OCI-LY7 (cell line): ENCODE measurements at regions not wholly inside any gene's neighbourhood (a gene's known extent, or its start where the extent isn't known, plus 50 kb on each side); places are given as distances from the start of the nearest gene placed in this dataset.

Source experiments
- BruUV-seq: library from RNA; stranded (reverse); fragments of 400-500 nt; replicated peaks from 2 replicates; lab custom pipeline; 2021; lab: Mats Ljungman, UMichigan
- CTCF ChIA-PET: fragments of 300-600 bp; sonication (Branson Sonifier 250); formaldehyde crosslinking; loops from one replicate; lab custom pipeline; 2022; ENCODE audit warnings: antibody characterized with exemption; ENCODE audit not compliant: unreplicated experiment; lab: Charles Lee
- POLR2A ChIA-PET: fragments of 300-600 bp; sonication (Branson Sonifier 250); formaldehyde crosslinking; loops from one replicate; lab custom pipeline; 2022; ENCODE audit warnings: antibody characterized with exemption; lab: Charles Lee
- DNase-seq: peaks from one replicate; pipeline ENCODE4 v3.0.0-alpha.2; 2015; ENCODE audit warnings: low spot score
- H2AFZ ChIP-seq: fragments of 200-600 bp; sonication (generic), shearing (Covaris generic); 2 replicates; pipeline ENCODE4 v1.6.1; 2014; ENCODE audit warnings: mild to moderate bottlenecking, antibody characterized with exemption, low read length, moderate library complexity
- H3K27ac ChIP-seq: fragments of 200-600 bp; sonication (generic); 2 replicates; pipeline ENCODE4 v1.5.1; 2014; ENCODE audit warnings: mixed run types, low read depth, mild to moderate bottlenecking, moderate library complexity, low read length, inconsistent platforms; ENCODE audit not compliant: poor library complexity, severe bottlenecking
- H3K36me3 ChIP-seq: fragments of 200-600 bp; sonication (generic); 2 replicates; pipeline ENCODE4 v1.6.1; 2014; ENCODE audit warnings: mild to moderate bottlenecking, antibody characterized with exemption, low read length, moderate library complexity, mixed read lengths; ENCODE audit not compliant: insufficient read depth
- H3K4me1 ChIP-seq: fragments of 200-600 bp; sonication (generic); 2 replicates; pipeline ENCODE4 v1.5.1; 2014; ENCODE audit warnings: mild to moderate bottlenecking, low read length; ENCODE audit not compliant: insufficient read depth, poor library complexity, severe bottlenecking
- H3K4me2 ChIP-seq: fragments of 200-600 bp; sonication (generic); 2 replicates; pipeline ENCODE4 v1.6.1; 2014; ENCODE audit warnings: mild to moderate bottlenecking, low read length
- H3K4me3 ChIP-seq: fragments of 200-600 bp; sonication (generic); 2 replicates; pipeline ENCODE4 v1.5.1; 2014; ENCODE audit warnings: mild to moderate bottlenecking, low read depth, low read length; ENCODE audit not compliant: poor library complexity, severe bottlenecking
- H3K79me2 ChIP-seq: fragments of 200-600 bp; sonication (generic); 2 replicates; pipeline ENCODE4 v1.6.1; 2016; ENCODE audit warnings: low read depth, mild to moderate bottlenecking, low read length, moderate library complexity, mixed read lengths; ENCODE audit not compliant: insufficient read depth
- H3K9me2 ChIP-seq: fragments of 200-600 bp; sonication (generic); 2 replicates; pipeline ENCODE4 v1.6.1; 2016; ENCODE audit warnings: mild to moderate bottlenecking, low read length, mixed read lengths; ENCODE audit not compliant: insufficient read depth
- H3K9me3 ChIP-seq: fragments of 200-600 bp; sonication (generic); 2 replicates; pipeline ENCODE4 v1.6.1; 2014; ENCODE audit warnings: mild to moderate bottlenecking, mixed run types, low read length, mixed read lengths
- H4K20me1 ChIP-seq: fragments of 200-600 bp; sonication (generic); 2 replicates; pipeline ENCODE4 v1.6.1; 2014; ENCODE audit warnings: mild to moderate bottlenecking, antibody characterized with exemption, low read length, moderate library complexity, mixed read lengths; ENCODE audit not compliant: insufficient read depth
- EZH2phosphoT487 ChIP-seq: fragments of 200-600 bp; sonication (generic); IDR thresholded peaks from 2 replicates; pipeline ENCODE4 v1.6.1; 2018; ENCODE audit warnings: low read depth, borderline replicate concordance, mild to moderate bottlenecking, mixed run types, antibody characterized with exemption, low read length, moderate library complexity, mixed read lengths
- intact Hi-C: fragments of 100-400 bp; cut with micrococcal nuclease; formaldehyde crosslinking; loops from one replicate; pipeline ENCODE4 v1.10.0; 2022; ENCODE audit not compliant: unreplicated experiment
- TF ChIP-seq, protein P1 (sequence below): fragments of 200-600 bp; sonication (generic); conservative IDR thresholded peaks from 2 replicates; pipeline ENCODE4 v1.5.1; 2014; ENCODE audit warnings: mild to moderate bottlenecking, antibody characterized with exemption, low read length, moderate library complexity, mixed read lengths

DNA sequence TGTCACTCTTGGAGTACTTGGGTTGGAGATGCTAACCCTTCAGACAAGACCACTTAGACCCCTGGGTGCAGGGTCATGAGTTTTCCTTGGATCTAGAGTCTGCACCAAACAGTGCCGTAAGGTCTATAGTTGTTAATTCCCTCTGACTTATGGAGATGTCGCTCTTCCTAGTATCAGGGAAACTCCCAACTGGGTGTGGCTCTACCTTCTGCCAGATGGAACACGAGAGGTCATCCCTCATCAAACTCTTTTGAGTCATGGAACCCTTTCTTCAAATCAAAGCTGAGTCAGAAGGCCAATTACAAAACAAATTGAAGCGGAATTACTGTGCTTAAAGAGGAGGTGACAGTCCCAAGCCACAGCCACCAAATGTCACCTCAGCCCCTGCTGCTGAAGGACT, 514.9 kb upstream of the PROK2 start:
- no peaks in the 10 kb centered on the region for H3K9me2 ChIP-seq
- H3K27ac ChIP-seq = no peak overlapping the region
- intact Hi-C loops = no loop called here
- no peak overlapping the region for H3K4me3 ChIP-seq
- H3K36me3 ChIP-seq = no peaks in the 10 kb centered on the region
- TF ChIP-seq, protein P1, sequence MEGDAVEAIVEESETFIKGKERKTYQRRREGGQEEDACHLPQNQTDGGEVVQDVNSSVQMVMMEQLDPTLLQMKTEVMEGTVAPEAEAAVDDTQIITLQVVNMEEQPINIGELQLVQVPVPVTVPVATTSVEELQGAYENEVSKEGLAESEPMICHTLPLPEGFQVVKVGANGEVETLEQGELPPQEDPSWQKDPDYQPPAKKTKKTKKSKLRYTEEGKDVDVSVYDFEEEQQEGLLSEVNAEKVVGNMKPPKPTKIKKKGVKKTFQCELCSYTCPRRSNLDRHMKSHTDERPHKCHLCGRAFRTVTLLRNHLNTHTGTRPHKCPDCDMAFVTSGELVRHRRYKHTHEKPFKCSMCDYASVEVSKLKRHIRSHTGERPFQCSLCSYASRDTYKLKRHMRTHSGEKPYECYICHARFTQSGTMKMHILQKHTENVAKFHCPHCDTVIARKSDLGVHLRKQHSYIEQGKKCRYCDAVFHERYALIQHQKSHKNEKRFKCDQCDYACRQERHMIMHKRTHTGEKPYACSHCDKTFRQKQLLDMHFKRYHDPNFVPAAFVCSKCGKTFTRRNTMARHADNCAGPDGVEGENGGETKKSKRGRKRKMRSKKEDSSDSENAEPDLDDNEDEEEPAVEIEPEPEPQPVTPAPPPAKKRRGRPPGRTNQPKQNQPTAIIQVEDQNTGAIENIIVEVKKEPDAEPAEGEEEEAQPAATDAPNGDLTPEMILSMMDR = no peak
- TF ChIP-seq EZH2phosphoT487 = no peak
- no peak for DNase-seq
- H3K4me1 ChIP-seq = no peaks in the 10 kb centered on the region
- H2AFZ ChIP-seq = no peak overlapping the region
- H3K4me2 ChIP-seq = no peak overlapping the region
- H3K79me2 ChIP-seq = no peaks in the 10 kb centered on the region
- H4K20me1 ChIP-seq = no peaks in the 10 kb centered on the region
- H3K9me3 ChIP-seq = no peaks in the 10 kb centered on the region
- BruUV-seq = no TSS peak
- POLR2A ChIA-PET = interaction anchor here (1.2 kb wide), 1 partner anchor 10 kb away, joined by 5 read pairs; no protein-coding TSS in a partner anchor
- CTCF ChIA-PET = no interaction called here

DNA sequence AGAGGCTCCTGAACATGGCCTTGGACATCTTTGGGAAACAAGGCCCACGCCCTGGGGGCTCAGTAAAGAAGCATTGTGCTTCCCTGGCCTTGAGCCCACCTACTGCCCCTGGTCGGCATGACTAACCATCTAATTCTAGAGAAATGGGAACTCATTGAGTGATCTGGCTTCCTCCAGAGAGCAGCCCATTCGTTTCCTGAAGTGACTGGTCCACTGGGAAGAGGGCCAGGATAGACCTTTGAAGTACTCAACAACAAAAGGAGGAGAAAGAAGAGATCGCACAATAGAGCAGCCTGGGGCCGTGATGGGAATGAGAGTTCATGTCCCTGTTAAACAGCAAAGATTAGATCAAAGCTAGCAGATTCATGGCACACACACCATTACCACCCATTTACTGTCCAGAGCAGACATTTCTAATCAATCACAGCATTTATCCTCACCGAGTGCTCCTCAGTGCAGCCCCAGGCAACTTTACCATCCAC, 514.4 kb upstream of the PROK2 start:
- ChIA-PET CTCF (no interaction called here), POLR2A (interaction anchor here (0.7 kb wide), 1 partner anchor 8 kb away, joined by 3 read pairs; no protein-coding TSS in a partner anchor)
- Histone ChIP-seq H3K4me3 (no peak overlapping the region), H4K20me1 (no peaks in the 10 kb centered on the region), H3K79me2 (no peaks in the 10 kb centered on the region), H3K9me3 (no peaks in the 10 kb centered on the region), H3K36me3 (no peaks in the 10 kb centered on the region), H3K4me1 (no peaks in the 10 kb centered on the region), H2AFZ (no peak overlapping the region), H3K4me2 (no peak overlapping the region), H3K9me2 (no peaks in the 10 kb centered on the region), H3K27ac (no peak overlapping the region)
- BruUV-seq = no TSS peak
- no peak for DNase-seq
- TF ChIP-seq, protein P1 = no peak
- no peak for TF ChIP-seq EZH2phosphoT487
- intact Hi-C loops = no loop called here

DNA sequence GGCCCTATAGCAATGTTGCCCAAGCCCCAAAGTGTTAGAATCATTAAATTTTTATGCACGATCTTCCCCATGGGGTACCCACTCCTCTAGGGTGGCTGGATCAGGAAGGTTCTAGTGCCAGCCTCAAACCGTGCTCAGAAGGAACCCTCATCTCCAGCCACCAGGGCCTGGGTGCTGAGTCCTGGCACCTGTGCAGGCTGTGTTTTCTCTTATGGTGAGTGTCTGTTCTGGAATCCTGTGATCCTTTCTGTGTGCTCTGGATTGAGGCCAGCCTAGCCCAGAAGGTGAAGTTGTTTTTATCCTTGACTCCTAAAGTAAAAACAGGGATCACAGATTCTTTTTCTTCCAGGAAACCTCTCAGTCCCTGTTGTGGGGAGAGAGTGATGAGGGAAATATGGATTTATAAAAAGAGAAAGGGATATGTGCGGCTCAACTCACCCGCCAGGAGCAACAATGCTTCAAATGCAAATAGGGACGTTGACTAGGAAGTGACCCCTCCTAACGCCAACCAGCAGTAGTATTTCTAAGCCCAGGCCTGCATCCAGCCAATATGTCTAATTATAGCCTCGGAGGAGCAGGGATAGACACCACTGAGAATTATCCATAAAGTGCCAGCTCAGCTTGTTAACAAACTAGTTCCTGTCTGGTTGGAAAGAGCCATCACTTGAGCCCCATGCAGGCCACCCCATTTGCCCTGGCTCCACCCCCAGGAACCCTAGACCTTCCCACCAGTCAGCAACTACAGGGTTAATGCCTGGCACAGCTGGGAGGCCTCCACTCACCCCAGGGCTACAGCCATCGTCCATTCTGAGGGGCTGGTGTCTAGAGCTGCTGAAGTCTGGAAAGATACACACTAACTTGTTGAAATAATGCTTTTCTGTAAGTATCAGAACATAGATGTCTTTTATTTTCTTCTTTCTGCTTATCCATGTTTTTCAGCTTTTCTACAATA, 513.5 kb upstream of the PROK2 start:
- TF ChIP-seq EZH2phosphoT487 = no peak
- TF ChIP-seq, protein P1 = no peak
- CTCF ChIA-PET = no interaction called here
- no peaks in the 10 kb centered on the region for H3K36me3 ChIP-seq

More for the DNA sequence above, 513.5 kb upstream of the PROK2 start:
- H3K9me2 ChIP-seq = no peaks in the 10 kb centered on the region
- no peak for DNase-seq
- no peak overlapping the region for H3K4me2 ChIP-seq
- H3K9me3 ChIP-seq = no peaks in the 10 kb centered on the region
- no peaks in the 10 kb centered on the region for H3K4me1 ChIP-seq
- POLR2A ChIA-PET = interaction anchor here (0.7 to 1.0 kb wide), 2 partner anchors 8 to 9 kb away, joined by 3 read pairs; no protein-coding TSS in a partner anchor
- BruUV-seq = no TSS peak
- no peak overlapping the region for H3K4me3 ChIP-seq
- no peak overlapping the region for H3K27ac ChIP-seq
- H4K20me1 ChIP-seq = no peaks in the 10 kb centered on the region
- H3K79me2 ChIP-seq = no peaks in the 10 kb centered on the region
- H2AFZ ChIP-seq = no peak overlapping the region
- intact Hi-C loops = no loop called here
